Pancreas (tissue), 10 donors: ENCODE measurements at regions not wholly inside any gene's neighbourhood (a gene's known extent, or its start where the extent isn't known, plus 50 kb on each side); places are given as distances from the start of the nearest gene placed in this dataset.
A peak's percentile ranks its signal among the peaks of the same experiment; 100 is the strongest.

ENCODE experiments used
- ATAC-seq, 4 donors: fragments of 200-7000 bp; cut with Tn5 transposase; one replicate each; pipeline versions ENCODE4 v1.8.0 to v1.9.1; 2020; ENCODE audit warnings: mild to moderate bottlenecking in 4 of 4, moderate library complexity in 4 of 4
- DNase-seq, 6 donors: peaks; one replicate each; pipeline ENCODE4 v3.0.0-alpha.2; 2020
- FAIRE-seq: peaks from 2 replicates; lab custom pipeline; 2012; peaks lifted over from hg19 to GRCh38; lab: Jason Lieb, UNC
- H3K27ac ChIP-seq, 4 donors: fragments of 200-600 bp; sonication (generic); 1 replicate in 3 of 4; 2 replicates in 1 of 4; pipeline versions ENCODE4 v1.5.0 to v1.8.0; 2020
- H3K27me3 ChIP-seq, 4 donors: fragments of 200-600 bp; one replicate each; pipeline ENCODE4 v1.8.0; 2021
- H3K36me3 ChIP-seq, 3 donors: fragments of 200-600 bp; sonication (generic) in 1 of 3; one replicate each; pipeline versions ENCODE4 v1.5.0 to v1.8.0; 2020 to 2021
- H3K4me1 ChIP-seq, 3 donors: fragments of 200-600 bp; one replicate each; pipeline ENCODE4 v1.8.0; 2021
- H3K4me3 ChIP-seq, 4 donors: fragments of 200-600 bp; sonication (generic) in 2 of 4; one replicate each; pipeline versions ENCODE4 v1.5.0 to v1.8.0; 2020 to 2021
- H3K9me3 ChIP-seq, 4 donors: fragments of 200-600 bp; one replicate each; pipeline ENCODE4 v1.8.0; 2021
- CTCF ChIP-seq, 4 donors: fragments of 200-600 bp; sonication (generic) in 3 of 4; IDR thresholded peaks; one replicate each; pipeline versions ENCODE4 v1.5.0 to v1.8.0; 2021; ENCODE audit warnings: antibody characterized with exemption in 4 of 4
- WGBS, 2 donors: extraction: QIAGEN DNeasy Blood & Tissue Kit; methylation state at CpG; one replicate each; pipeline ENCODE4 v1.1.7; 2013; 5-methylcytosine and 5-hydroxymethylcytosine counted together
- intact Hi-C, 3 donors: fragments of 100-400 bp; cut with DNase I; formaldehyde crosslinking; loops; one replicate each; pipeline versions ENCODE4 v1.11.1 to v1.14.2; 2022
- donor health status: healthy with polysubstance abuse.
- donor health status: DM: no; HTN: no; CAD: no; lungs with moderate emphysema.
- donor health status: DM: no; HTN: no; CAD: no.
- donor health status: control.
- donor health status: control.
- donor health status: Bipolar disorder and iron deficiency.
- donor health status: DM: yes; HTN: yes; CAD: no.
- donor health status: DM: no; HTN: no; CAD: no.
- donor health status: DM: no; HTN: no; CAD: no.
- donor health status: DM: yes; HTN: yes; CAD: no.

- FAIRE-seq: no peak
Observed at GRCh38 chr3:33989229-33989628, 190.8 kb downstream of the PDCD6IP start.

GRCh38 chr3:33991673-33992072, 193.2 kb downstream of the PDCD6IP start:
- ATAC-seq (no peak), DNase-seq (no peak), FAIRE-seq (no peak)
- Histone ChIP-seq H3K4me1 (no peaks in the 10 kb centered on the region), H3K36me3 (no peaks in the 10 kb centered on the region), H3K27me3 (no peaks in the 10 kb centered on the region), H3K27ac (no peak overlapping the region), H3K4me3 (no peak overlapping the region), H3K9me3 (no peaks in the 10 kb centered on the region)
- WGBS, 2 donors: 23 to 33% methylated on average over 1 of the region's 1 CpG
- intact Hi-C loops: no loop called here
- TF ChIP-seq CTCF (IDR thresholded peaks at IDR 0.05): no peak

More at GRCh38 chr3:33989229-33989628, 190.8 kb downstream of the PDCD6IP start:
- no peak overlapping the region for H3K4me3 ChIP-seq
- no peaks in the 10 kb centered on the region for H3K27me3 ChIP-seq
- H3K4me1 ChIP-seq: no peaks in the 10 kb centered on the region
- DNase-seq (no peak), ATAC-seq (no peak)
- TF ChIP-seq CTCF (IDR thresholded peaks at IDR 0.05): no peak
- 73 to 74% methylated on average over 6 of the region's 6 CpGs for WGBS, 2 donors
- intact Hi-C loops: no loop called here
- no peaks in the 10 kb centered on the region for H3K9me3 ChIP-seq
- no peak overlapping the region for H3K27ac ChIP-seq
- H3K36me3 ChIP-seq: no peaks in the 10 kb centered on the region

GRCh38 chr3:33993631-33994030, 195.2 kb downstream of the PDCD6IP start:
- no peak overlapping the region for H3K4me3 ChIP-seq
- no peaks in the 10 kb centered on the region for H3K36me3 ChIP-seq
- no peaks in the 10 kb centered on the region for H3K4me1 ChIP-seq
- TF ChIP-seq CTCF (IDR thresholded peaks at IDR 0.05): no peak
- no peak overlapping the region for H3K27ac ChIP-seq
- FAIRE-seq (no peak), ATAC-seq (no peak), DNase-seq (no peak)
- H3K27me3 ChIP-seq: no peaks in the 10 kb centered on the region
- intact Hi-C loops: no loop called here
- no peaks in the 10 kb centered on the region for H3K9me3 ChIP-seq
- 45 to 70% methylated on average over 1 of the region's 1 CpG for WGBS, 2 donors

- no peak for ATAC-seq
- no peak overlapping the region for H3K4me3 ChIP-seq
- H3K9me3 ChIP-seq: no peaks in the 10 kb centered on the region
- DNase-seq: no peak
- FAIRE-seq: no peak
- no peaks in the 10 kb centered on the region for H3K27me3 ChIP-seq
- TF ChIP-seq CTCF (IDR thresholded peaks at IDR 0.05): no peak
- 0 to 29% methylated on average over 1 of the region's 1 CpG for WGBS, 2 donors
- no peaks in the 10 kb centered on the region for H3K4me1 ChIP-seq
- H3K27ac ChIP-seq: no peak overlapping the region
- H3K36me3 ChIP-seq: no peaks in the 10 kb centered on the region
- intact Hi-C loops: no loop called here
Observed at GRCh38 chr3:33994568-33994967, 196.1 kb downstream of the PDCD6IP start.

- DNase-seq (no peak), ATAC-seq (peak in 1 of 4 donors; percentile 23), FAIRE-seq (no peak)
- H3K27ac ChIP-seq: no peak overlapping the region
- intact Hi-C loops: no loop called here
- H3K27me3 ChIP-seq: no peaks in the 10 kb centered on the region
- H3K4me1 ChIP-seq: no peaks in the 10 kb centered on the region
- no peak for TF ChIP-seq CTCF (IDR thresholded peaks at IDR 0.05)
- H3K36me3 ChIP-seq: no peaks in the 10 kb centered on the region
- H3K9me3 ChIP-seq: no peaks in the 10 kb centered on the region
- H3K4me3 ChIP-seq: no peak overlapping the region
Observed at GRCh38 chr3:34000301-34000700, 201.9 kb downstream of the PDCD6IP start.
